ENCODE measurements at regions not wholly inside any gene's neighbourhood (a gene's known extent, or its start where the extent isn't known, plus 50 kb on each side); places are given as distances from the start of the nearest gene placed in this dataset.

GRCh38 chr5:68612972-68613371 is 397.4 kb downstream of the PIK3R1 start:
- Mint-ChIP-seq H3K9me3 (no peaks in the 10 kb centered on the region), H3K4me1 (no peaks in the 10 kb centered on the region), H3K27ac (no peak overlapping the region), H3K36me3 (ENCODE audit: low read depth) (no peaks in the 10 kb centered on the region), H3K27me3 (ENCODE audit: insufficient read depth) (no peaks in the 10 kb centered on the region), H3K4me3 (no peak overlapping the region)
- no peak for DNase-seq
- WGBS, 2 experiments (ENCODE audit: insufficient coverage in 1 of 2, insufficient read length in 1 of 2) = 100% methylated on average over 1 of the region's 1 CpG; no CpG with 5 or more reads in 1 of the 2 experiments
- TF ChIP-seq CTCF (conservative IDR thresholded peaks at IDR 0.05) = no peak
- H3K9ac ChIP-seq (ENCODE audit: extremely low read depth, low read length, poor library complexity, severe bottlenecking) = no peak overlapping the region
- H3K27me3 ChIP-seq (ENCODE audit: control insufficient read depth, insufficient read depth, low read length, poor library complexity, severe bottlenecking) = no peaks in the 10 kb centered on the region
- H3K36me3 ChIP-seq (ENCODE audit: control insufficient read depth, insufficient read depth, low read length) = no peaks in the 10 kb centered on the region
- H3K9me3 ChIP-seq (ENCODE audit: control insufficient read depth, low read length) = peaks cover 11% of the 10 kb centered on the region
- H3K27ac ChIP-seq (ENCODE audit: low read depth, low read length) = no peak overlapping the region
- H3K4me1 ChIP-seq (ENCODE audit: control insufficient read depth, insufficient read depth, low read length) = no peaks in the 10 kb centered on the region
- no peak overlapping the region for H3K4me3 ChIP-seq (ENCODE audit: low read length)

GRCh38 chr5:68618501-68618900 is 402.9 kb downstream of the PIK3R1 start:
- no peaks in the 10 kb centered on the region for H3K9me3 ChIP-seq (ENCODE audit: control insufficient read depth, low read length)
- H3K4me1 Mint-ChIP-seq = no peaks in the 10 kb centered on the region
- no peaks in the 10 kb centered on the region for H3K9me3 Mint-ChIP-seq
- H3K36me3 Mint-ChIP-seq (ENCODE audit: low read depth) = no peaks in the 10 kb centered on the region
- no peak overlapping the region for H3K27ac ChIP-seq (ENCODE audit: low read depth, low read length)
- no peak overlapping the region for H3K4me3 ChIP-seq (ENCODE audit: low read length)
- no peak for TF ChIP-seq CTCF (conservative IDR thresholded peaks at IDR 0.05)
- no peaks in the 10 kb centered on the region for H3K27me3 Mint-ChIP-seq (ENCODE audit: insufficient read depth)
- H3K4me1 ChIP-seq (ENCODE audit: control insufficient read depth, insufficient read depth, low read length) = no peaks in the 10 kb centered on the region
- no peaks in the 10 kb centered on the region for H3K36me3 ChIP-seq (ENCODE audit: control insufficient read depth, insufficient read depth, low read length)
- no peak overlapping the region for H3K9ac ChIP-seq (ENCODE audit: extremely low read depth, low read length, poor library complexity, severe bottlenecking)
- H3K27ac Mint-ChIP-seq = no peak overlapping the region
- DNase-seq = no peak
- 90 to 96% methylated on average over 2 of the region's 2 CpGs for WGBS, 2 experiments (ENCODE audit: insufficient coverage in 1 of 2, insufficient read length in 1 of 2)
- H3K4me3 Mint-ChIP-seq = no peak overlapping the region
- H3K27me3 ChIP-seq (ENCODE audit: control insufficient read depth, insufficient read depth, low read length, poor library complexity, severe bottlenecking) = no peaks in the 10 kb centered on the region

GRCh38 chr5:68627001-68627400 is 411.4 kb downstream of the PIK3R1 start:
- peaks cover 2% of the 10 kb centered on the region for H3K27me3 Mint-ChIP-seq (ENCODE audit: insufficient read depth)
- H3K4me1 Mint-ChIP-seq = peaks cover 5% of the 10 kb centered on the region
- H3K4me1 ChIP-seq (ENCODE audit: control insufficient read depth, insufficient read depth, low read length) = peaks cover 5% of the 10 kb centered on the region
- H3K27me3 ChIP-seq (ENCODE audit: control insufficient read depth, insufficient read depth, low read length, poor library complexity, severe bottlenecking) = no peaks in the 10 kb centered on the region
- no peak overlapping the region for H3K27ac ChIP-seq (ENCODE audit: low read depth, low read length)
- no peak overlapping the region for H3K4me3 ChIP-seq (ENCODE audit: low read length)
- no peak for TF ChIP-seq CTCF (conservative IDR thresholded peaks at IDR 0.05)
- H3K4me3 Mint-ChIP-seq = no peak overlapping the region
- no peaks in the 10 kb centered on the region for H3K9me3 ChIP-seq (ENCODE audit: control insufficient read depth, low read length)
- no peak overlapping the region for H3K27ac Mint-ChIP-seq
- H3K36me3 ChIP-seq (ENCODE audit: control insufficient read depth, insufficient read depth, low read length) = no peaks in the 10 kb centered on the region
- H3K36me3 Mint-ChIP-seq (ENCODE audit: low read depth) = no peaks in the 10 kb centered on the region
- no peaks in the 10 kb centered on the region for H3K9me3 Mint-ChIP-seq
- 86 to 95% methylated on average over 1 to 7 of the region's 7 CpGs for WGBS, 2 experiments (ENCODE audit: insufficient coverage in 1 of 2, insufficient read length in 1 of 2)
- no peak for DNase-seq
- no peak overlapping the region for H3K9ac ChIP-seq (ENCODE audit: extremely low read depth, low read length, poor library complexity, severe bottlenecking)
